H9 (cell line): ENCODE measurements at regions not wholly inside any gene's neighbourhood (a gene's known extent, or its start where the extent isn't known, plus 50 kb on each side); places are given as distances from the start of the nearest gene placed in this dataset.

Source experiments
- DNase-seq: peaks from one replicate; pipeline ENCODE4 v3.0.0-alpha.2; 2017
- H2AFZ ChIP-seq: one replicate; pipeline ENCODE4 v1.6.1; 2013; ENCODE audit warnings: mild to moderate bottlenecking, low read length, control low read depth, moderate library complexity
- H2AK5ac ChIP-seq: 2 replicates; pipeline ENCODE4 v1.6.1; 2013; ENCODE audit warnings: low read length, control low read depth, mixed read lengths; ENCODE audit not compliant: insufficient read length
- H2BK120ac ChIP-seq: one replicate; pipeline ENCODE4 v1.6.1; 2013; ENCODE audit warnings: low read depth, mild to moderate bottlenecking, low read length, control low read depth, inconsistent platforms; ENCODE audit not compliant: poor library complexity, severe bottlenecking
- H2BK12ac ChIP-seq: 2 replicates; pipeline ENCODE4 v1.6.1; 2013; ENCODE audit warnings: low read length, control low read depth, mixed read lengths, low read depth; ENCODE audit not compliant: insufficient read length
- H2BK15ac ChIP-seq: 2 replicates; pipeline ENCODE4 v1.6.1; 2013; ENCODE audit warnings: low read depth, low read length, control low read depth
- H2BK20ac ChIP-seq: one replicate; pipeline ENCODE4 v1.6.1; 2013; ENCODE audit warnings: low read depth, mild to moderate bottlenecking, low read length, control low read depth, inconsistent platforms; ENCODE audit not compliant: poor library complexity, severe bottlenecking
- H2BK5ac ChIP-seq: 2 replicates; pipeline ENCODE4 v1.6.1; 2013; ENCODE audit warnings: low read length, control low read depth, mixed read lengths; ENCODE audit not compliant: insufficient read length
- H3K14ac ChIP-seq: 2 replicates; pipeline ENCODE4 v1.6.1; 2013; ENCODE audit warnings: low read length, control low read depth; ENCODE audit not compliant: insufficient read depth
- H3K18ac ChIP-seq: 2 replicates; pipeline ENCODE4 v1.6.1; 2013; ENCODE audit warnings: low read depth, mild to moderate bottlenecking, mixed read lengths, low read length, control low read depth; ENCODE audit not compliant: insufficient read length
- H3K23ac ChIP-seq: 2 replicates; pipeline ENCODE4 v1.6.1; 2013; ENCODE audit warnings: low read length, control low read depth, mixed read lengths, low read depth; ENCODE audit not compliant: insufficient read length
- H3K23me2 ChIP-seq: 2 replicates; pipeline ENCODE4 v1.6.1; 2013; ENCODE audit warnings: low read depth, mild to moderate bottlenecking, mixed read lengths, low read length, control low read depth; ENCODE audit not compliant: insufficient read length, poor library complexity, severe bottlenecking
- H3K27ac ChIP-seq: 2 replicates; pipeline ENCODE4 v1.5.1; 2013; ENCODE audit warnings: low read length, control low read depth, mixed read lengths, low read depth; ENCODE audit not compliant: insufficient read length
- H3K27me3 ChIP-seq: 2 replicates; pipeline ENCODE4 v1.6.1; 2013; ENCODE audit warnings: low read length, control low read depth, inconsistent platforms; ENCODE audit not compliant: insufficient read depth
- H3K4ac ChIP-seq: 2 replicates; pipeline ENCODE4 v1.6.1; 2013; ENCODE audit warnings: low read depth, mild to moderate bottlenecking, control low read depth, inconsistent platforms, low read length, moderate library complexity
- H3K4me1 ChIP-seq: 2 replicates; pipeline ENCODE4 v1.6.1; 2013; ENCODE audit warnings: low read length, control low read depth, inconsistent platforms; ENCODE audit not compliant: insufficient read depth
- H3K4me2 ChIP-seq: 2 replicates; pipeline ENCODE4 v1.6.1; 2013; ENCODE audit warnings: low read length, control low read depth, mixed read lengths; ENCODE audit not compliant: insufficient read length, insufficient read depth
- H3K56ac ChIP-seq: 2 replicates; pipeline ENCODE4 v1.6.1; 2013; ENCODE audit warnings: low read depth, mild to moderate bottlenecking, mixed read lengths, low read length, control low read depth; ENCODE audit not compliant: insufficient read length
- H3K79me1 ChIP-seq: 2 replicates; pipeline ENCODE4 v1.6.1; 2013; ENCODE audit warnings: low read depth, mild to moderate bottlenecking, moderate library complexity, low read length, control low read depth, inconsistent platforms; ENCODE audit not compliant: insufficient read depth, poor library complexity, severe bottlenecking
- H3K79me2 ChIP-seq: 2 replicates; pipeline ENCODE4 v1.6.1; 2013; ENCODE audit warnings: low read length, control low read depth, inconsistent platforms; ENCODE audit not compliant: insufficient read depth
- H3K9ac ChIP-seq: 2 replicates; pipeline ENCODE4 v1.6.1; 2013; ENCODE audit warnings: low read length, control low read depth, mixed read lengths; ENCODE audit not compliant: insufficient read length; ENCODE audit errors: extremely low read depth
- H3K9me3 ChIP-seq: one replicate; pipeline ENCODE4 v1.6.1; 2013; ENCODE audit warnings: low read depth, low read length, inconsistent platforms; ENCODE audit not compliant: control insufficient read depth
- H3T11ph ChIP-seq: one replicate; pipeline ENCODE4 v1.6.1; 2013; ENCODE audit warnings: mild to moderate bottlenecking, low read length, control low read depth, inconsistent platforms
- H4K20me1 ChIP-seq: one replicate; pipeline ENCODE4 v1.6.1; 2013; ENCODE audit not compliant: control insufficient read depth, insufficient read length, insufficient read depth
- H4K5ac ChIP-seq: 2 replicates; pipeline ENCODE4 v1.6.1; 2013; ENCODE audit warnings: low read depth, mild to moderate bottlenecking, mixed read lengths, low read length, control low read depth; ENCODE audit not compliant: insufficient read length
- H4K8ac ChIP-seq: replicated peaks from 2 replicates; pipeline ENCODE4 v1.6.1; 2013; ENCODE audit warnings: low read length, control low read depth, mixed read lengths, low read depth; ENCODE audit not compliant: insufficient read length
- H4K91ac ChIP-seq: 2 replicates; pipeline ENCODE4 v1.6.1; 2013; ENCODE audit warnings: low read depth, mild to moderate bottlenecking, moderate library complexity, mixed read lengths, low read length, control low read depth; ENCODE audit not compliant: insufficient read length
- H3K27ac Mint-ChIP-seq, 3 experiments: 2 replicates in 2 of 3; 3 replicates in 1 of 3; pipeline ENCODE4 v1.8.0; 2020 to 2021; ENCODE audit warnings: mixed read lengths in 3 of 3, mild to moderate bottlenecking in 1 of 3, moderate library complexity in 1 of 3
- H3K27me3 Mint-ChIP-seq: 2 replicates; pipeline ENCODE4 v1.8.0; 2021; ENCODE audit warnings: low read depth, mild to moderate bottlenecking, moderate library complexity, mixed read lengths
- H3K36me3 Mint-ChIP-seq, 3 experiments: 2 replicates in 2 of 3; 3 replicates in 1 of 3; pipeline ENCODE4 v1.8.0; 2020 to 2021; ENCODE audit warnings: low read depth in 3 of 3, mixed read lengths in 3 of 3; ENCODE audit not compliant: insufficient read depth in 1 of 3
- H3K4me1 Mint-ChIP-seq, 2 experiments: 2 replicates each; pipeline ENCODE4 v1.8.0; 2020; ENCODE audit warnings: mixed read lengths in 2 of 2
- H3K4me3 Mint-ChIP-seq, 2 experiments: 2 replicates in 1 of 2; 3 replicates in 1 of 2; pipeline ENCODE4 v1.8.0; 2020 to 2021; ENCODE audit warnings: mild to moderate bottlenecking in 2 of 2, mixed read lengths in 2 of 2, moderate library complexity in 1 of 2
- H3K9me3 Mint-ChIP-seq, 2 experiments: 2 replicates in 1 of 2; 3 replicates in 1 of 2; pipeline ENCODE4 v1.8.0; 2020; ENCODE audit warnings: mild to moderate bottlenecking in 2 of 2, mixed read lengths in 2 of 2, moderate library complexity in 1 of 2
- CTCF ChIP-seq: fragments of 200-600 bp; sonication (generic); conservative IDR thresholded peaks from 3 replicates; pipeline ENCODE4 v1.8.0; 2021; ENCODE audit warnings: antibody characterized with exemption, mild to moderate bottlenecking
- WGBS: extraction: QIAGEN DNeasy Blood & Tissue Kit; methylation state at CpG from one replicate; pipeline ENCODE4 v1.1.7; 2013; ENCODE audit warnings: missing lambda C conversion rate, low lambda C conversion rate, mixed read lengths; ENCODE audit not compliant: insufficient read length; ENCODE audit errors: extremely low coverage; 5-methylcytosine and 5-hydroxymethylcytosine counted together

GRCh38 chrX:87728024-87728423, 210.4 kb downstream of the KLHL4 start:
- Mint-ChIP-seq H3K4me3 (no peak overlapping the region), H3K27ac (no peak overlapping the region; a peak in 1 of 7 replicates), H3K4me1 (peaks cover 3 to 13% of the 10 kb centered on the region in 2 experiments; a peak in 2 of 4 replicates), H3K27me3 (no peaks in the 10 kb centered on the region), H3K36me3 (peaks cover 8 to 21% (median 10%) of the 10 kb centered on the region in 3 experiments), H3K9me3 (peaks cover 10 to 19% of the 10 kb centered on the region in 2 experiments; a peak in 4 of 5 replicates)
- Histone ChIP-seq H4K20me1 (no peaks in the 10 kb centered on the region), H2AFZ (no peak overlapping the region), H3K9ac (no peak overlapping the region), H4K5ac (no peak overlapping the region), H3K56ac (no peak overlapping the region), H3K4me1 (no peaks in the 10 kb centered on the region), H4K91ac (no peak overlapping the region), H2BK12ac (no peak overlapping the region), H2BK120ac (no peak overlapping the region), H3T11ph (no peak overlapping the region), H3K23ac (no peak overlapping the region), H3K79me2 (no peaks in the 10 kb centered on the region), H3K14ac (no peak overlapping the region), H3K23me2 (no peaks in the 10 kb centered on the region), H2AK5ac (no peak overlapping the region), H3K79me1 (no peaks in the 10 kb centered on the region), H2BK5ac (no peak overlapping the region), H3K27ac (no peak overlapping the region), H3K18ac (no peak overlapping the region), H3K9me3 (no peaks in the 10 kb centered on the region), H4K8ac (no peak overlapping the region), H3K27me3 (no peaks in the 10 kb centered on the region), H3K4ac (no peak overlapping the region), H3K4me2 (no peak overlapping the region), H2BK20ac (no peak overlapping the region), H2BK15ac (no peak overlapping the region)
- no peak for DNase-seq
- TF ChIP-seq CTCF = no peak
- no CpG with 5 or more reads among the region's 9 CpGs for WGBS
